Sigmoid colon (tissue), 4 donors: ENCODE measurements at regions not wholly inside any gene's neighbourhood (a gene's known extent, or its start where the extent isn't known, plus 50 kb on each side); places are given as distances from the start of the nearest gene placed in this dataset.

ENCODE experiments used
- EP300 ChIP-seq, 4 donors: sonication (generic); formaldehyde crosslinking; IDR thresholded peaks; one replicate each; pipeline ENCODE4 v1.6.1; 2017; ENCODE audit warnings: antibody characterized with exemption in 4 of 4
- POLR2A ChIP-seq, 2 donors: fragments of 450-650 bp; IDR thresholded peaks; one replicate each; pipeline ENCODE4 v1.6.1; 2016; ENCODE audit warnings: antibody characterized with exemption in 2 of 2, mild to moderate bottlenecking in 2 of 2, moderate library complexity in 2 of 2
- POLR2AphosphoS5 ChIP-seq, 4 donors: sonication (generic); formaldehyde crosslinking; IDR thresholded peaks; one replicate each; pipeline ENCODE4 v1.6.1; 2017; ENCODE audit warnings: antibody characterized with exemption in 4 of 4
- TF ChIP-seq, protein P1 (sequence below), 4 experiments: fragments of 450-650 bp in 3 of 4; fragments of 200-600 bp in 1 of 4; IDR thresholded peaks; one replicate each; pipeline ENCODE4 v1.5.1; 2016 to 2019; ENCODE audit warnings: antibody characterized with exemption in 4 of 4, mild to moderate bottlenecking in 3 of 4, moderate library complexity in 2 of 4

DNA sequence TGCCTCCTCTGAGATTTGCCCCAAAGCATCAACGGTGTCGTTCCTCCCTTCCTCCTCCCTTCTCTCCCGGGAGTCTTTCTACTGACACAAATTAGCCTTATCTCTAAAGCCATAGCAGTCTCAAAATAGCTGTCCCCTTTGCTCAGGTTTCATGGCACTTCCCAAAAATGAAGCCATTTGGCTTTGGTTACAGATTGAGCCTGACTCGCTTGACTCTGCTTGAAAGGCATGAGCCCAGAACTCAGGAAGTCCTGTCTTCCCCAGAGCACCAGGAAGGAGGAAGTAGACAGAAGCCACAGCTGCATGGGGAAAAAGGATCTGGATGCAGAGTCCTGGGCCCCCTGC, 234.4 kb upstream of the RGPD4 start:
- TF ChIP-seq EP300 (IDR thresholded peaks at IDR 0.05), result no peak
- TF ChIP-seq POLR2A (IDR thresholded peaks at IDR 0.05), result no peak
- TF ChIP-seq, protein P1, sequence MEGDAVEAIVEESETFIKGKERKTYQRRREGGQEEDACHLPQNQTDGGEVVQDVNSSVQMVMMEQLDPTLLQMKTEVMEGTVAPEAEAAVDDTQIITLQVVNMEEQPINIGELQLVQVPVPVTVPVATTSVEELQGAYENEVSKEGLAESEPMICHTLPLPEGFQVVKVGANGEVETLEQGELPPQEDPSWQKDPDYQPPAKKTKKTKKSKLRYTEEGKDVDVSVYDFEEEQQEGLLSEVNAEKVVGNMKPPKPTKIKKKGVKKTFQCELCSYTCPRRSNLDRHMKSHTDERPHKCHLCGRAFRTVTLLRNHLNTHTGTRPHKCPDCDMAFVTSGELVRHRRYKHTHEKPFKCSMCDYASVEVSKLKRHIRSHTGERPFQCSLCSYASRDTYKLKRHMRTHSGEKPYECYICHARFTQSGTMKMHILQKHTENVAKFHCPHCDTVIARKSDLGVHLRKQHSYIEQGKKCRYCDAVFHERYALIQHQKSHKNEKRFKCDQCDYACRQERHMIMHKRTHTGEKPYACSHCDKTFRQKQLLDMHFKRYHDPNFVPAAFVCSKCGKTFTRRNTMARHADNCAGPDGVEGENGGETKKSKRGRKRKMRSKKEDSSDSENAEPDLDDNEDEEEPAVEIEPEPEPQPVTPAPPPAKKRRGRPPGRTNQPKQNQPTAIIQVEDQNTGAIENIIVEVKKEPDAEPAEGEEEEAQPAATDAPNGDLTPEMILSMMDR (IDR thresholded peaks at IDR 0.05), result no peak
- TF ChIP-seq POLR2AphosphoS5 (IDR thresholded peaks at IDR 0.05), result no peak
